DOHH2 (cell line): ENCODE measurements at regions not wholly inside any gene's neighbourhood (a gene's known extent, or its start where the extent isn't known, plus 50 kb on each side); places are given as distances from the start of the nearest gene placed in this dataset.

ENCODE experiments used
- EZH2phosphoT487 ChIP-seq: fragments of 200-600 bp; sonication (generic); IDR thresholded peaks from 2 replicates; pipeline ENCODE4 v1.6.1; 2017; ENCODE audit warnings: borderline replicate concordance, mild to moderate bottlenecking, antibody characterized with exemption, low read length, moderate library complexity, mixed read lengths
- TF ChIP-seq, protein P1 (sequence below): fragments of 200-600 bp; sonication (generic); IDR thresholded peaks from one replicate; pipeline ENCODE4 v1.5.1; 2014; ENCODE audit warnings: antibody characterized with exemption, mild to moderate bottlenecking, low read depth, low read length; ENCODE audit not compliant: poor library complexity, severe bottlenecking

DNA sequence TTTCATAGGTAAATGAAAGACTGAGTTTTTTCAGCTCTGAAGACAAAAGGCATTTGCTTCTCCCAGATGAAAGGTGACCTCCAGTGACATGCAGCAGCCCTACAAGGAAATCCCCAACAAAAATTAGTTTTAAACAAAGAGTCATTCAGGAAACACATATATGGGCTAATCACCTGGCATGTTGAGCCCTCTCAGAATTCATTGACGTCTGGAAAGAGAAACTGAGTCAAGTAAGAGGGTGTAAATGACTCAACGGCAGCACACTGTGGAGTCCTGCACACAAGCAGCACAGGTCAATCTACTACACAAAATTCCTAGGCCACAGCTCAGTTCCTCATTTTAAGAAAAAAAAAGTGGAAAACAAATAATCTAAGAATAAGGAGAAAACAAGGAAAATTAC is 592.3 kb downstream of the EPHA7 start:
- TF ChIP-seq, protein P1, sequence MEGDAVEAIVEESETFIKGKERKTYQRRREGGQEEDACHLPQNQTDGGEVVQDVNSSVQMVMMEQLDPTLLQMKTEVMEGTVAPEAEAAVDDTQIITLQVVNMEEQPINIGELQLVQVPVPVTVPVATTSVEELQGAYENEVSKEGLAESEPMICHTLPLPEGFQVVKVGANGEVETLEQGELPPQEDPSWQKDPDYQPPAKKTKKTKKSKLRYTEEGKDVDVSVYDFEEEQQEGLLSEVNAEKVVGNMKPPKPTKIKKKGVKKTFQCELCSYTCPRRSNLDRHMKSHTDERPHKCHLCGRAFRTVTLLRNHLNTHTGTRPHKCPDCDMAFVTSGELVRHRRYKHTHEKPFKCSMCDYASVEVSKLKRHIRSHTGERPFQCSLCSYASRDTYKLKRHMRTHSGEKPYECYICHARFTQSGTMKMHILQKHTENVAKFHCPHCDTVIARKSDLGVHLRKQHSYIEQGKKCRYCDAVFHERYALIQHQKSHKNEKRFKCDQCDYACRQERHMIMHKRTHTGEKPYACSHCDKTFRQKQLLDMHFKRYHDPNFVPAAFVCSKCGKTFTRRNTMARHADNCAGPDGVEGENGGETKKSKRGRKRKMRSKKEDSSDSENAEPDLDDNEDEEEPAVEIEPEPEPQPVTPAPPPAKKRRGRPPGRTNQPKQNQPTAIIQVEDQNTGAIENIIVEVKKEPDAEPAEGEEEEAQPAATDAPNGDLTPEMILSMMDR: no peak
- TF ChIP-seq EZH2phosphoT487: no peak
